ENCODE measurements at regions not wholly inside any gene's neighbourhood (a gene's known extent, or its start where the extent isn't known, plus 50 kb on each side); places are given as distances from the start of the nearest gene placed in this dataset.

DNA sequence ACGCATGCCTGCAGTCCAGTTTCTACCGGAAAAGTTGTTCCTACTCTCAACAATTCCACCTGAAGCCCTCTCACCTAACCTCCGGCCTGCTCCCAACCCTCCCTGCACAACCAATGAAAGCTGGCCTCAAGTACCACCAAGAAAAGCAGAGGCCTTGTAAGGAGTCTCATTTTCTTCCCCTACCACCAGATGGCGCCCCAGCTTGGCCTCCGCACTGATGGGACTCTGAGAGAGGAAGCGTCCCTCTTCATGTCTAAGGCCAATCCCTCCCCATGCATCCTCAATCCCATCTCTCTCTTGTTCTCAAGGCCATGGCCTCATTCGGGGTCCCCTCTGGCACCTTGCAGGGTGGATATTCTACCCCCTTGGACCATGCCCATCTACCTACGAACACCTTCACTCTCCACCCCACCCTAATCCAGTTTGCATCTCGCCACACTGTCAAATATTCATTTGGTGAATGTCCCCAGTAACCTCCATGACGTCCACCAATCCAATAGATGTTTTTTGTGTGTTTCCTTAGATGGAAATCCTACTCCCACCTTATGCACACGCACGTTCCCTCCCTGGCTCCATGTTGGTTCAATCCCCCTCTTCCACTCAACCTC lies 412.8 kb downstream of the ZNF536 start:
- peak; percentile 14 to 31 for DNase-seq (ENCODE audit: low read depth in 2 of 2)

- DNase-seq (ENCODE audit: low read depth in 2 of 2): no peak
Measured at GRCh38 chr19:30783936-30784335, 411.8 kb downstream of the ZNF536 start.

- DNase-seq (ENCODE audit: low read depth in 2 of 2): no peak
Measured at GRCh38 chr19:30783212-30783611, 411.0 kb downstream of the ZNF536 start.

DNA sequence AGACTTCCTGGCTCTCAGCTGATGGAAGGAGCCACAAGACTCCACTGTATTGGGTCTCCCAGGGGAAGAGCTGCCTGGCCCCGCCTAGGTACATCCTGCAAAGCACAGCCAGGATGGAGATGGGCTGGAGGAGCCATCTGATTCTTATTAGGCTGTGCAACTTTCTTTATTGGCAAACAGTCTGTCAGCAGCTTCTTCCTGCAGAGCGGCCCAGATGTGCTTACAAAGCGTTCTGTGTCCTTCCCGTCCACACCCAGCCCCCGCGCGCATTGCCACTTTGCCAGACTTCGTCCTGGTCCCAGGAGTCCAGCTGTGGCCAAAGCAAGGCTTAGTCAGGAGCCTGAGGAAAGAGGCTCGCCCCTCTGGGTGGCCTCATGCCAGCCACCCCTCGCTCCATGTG lies 409.3 kb downstream of the ZNF536 start:
- DNase-seq (ENCODE audit: low read depth in 2 of 2): no peak

- no peak for DNase-seq (ENCODE audit: low read depth in 2 of 2)
Measured at GRCh38 chr19:30781047-30781446, 408.9 kb downstream of the ZNF536 start.

DNA sequence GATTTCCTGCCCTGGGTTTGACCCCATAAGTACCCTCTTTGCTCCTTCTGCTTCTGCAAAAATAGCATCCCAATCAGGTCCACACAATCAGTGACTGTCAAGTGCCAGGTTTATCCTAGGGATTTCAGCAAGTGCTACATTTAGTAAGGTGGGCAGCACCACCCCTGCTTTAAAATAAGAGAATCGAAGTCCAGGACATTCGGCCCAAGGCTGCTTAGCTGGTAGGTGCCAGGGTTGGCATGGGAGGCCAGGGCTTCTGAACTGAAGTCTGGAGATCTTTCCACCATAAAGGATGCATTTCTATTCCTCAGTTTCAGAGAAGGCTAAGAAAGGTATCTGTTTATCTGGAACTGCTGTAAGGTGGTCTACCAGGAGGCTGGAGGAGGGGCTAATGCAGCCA lies 408.3 kb downstream of the ZNF536 start:
- DNase-seq (ENCODE audit: low read depth in 2 of 2): no peak

DNA sequence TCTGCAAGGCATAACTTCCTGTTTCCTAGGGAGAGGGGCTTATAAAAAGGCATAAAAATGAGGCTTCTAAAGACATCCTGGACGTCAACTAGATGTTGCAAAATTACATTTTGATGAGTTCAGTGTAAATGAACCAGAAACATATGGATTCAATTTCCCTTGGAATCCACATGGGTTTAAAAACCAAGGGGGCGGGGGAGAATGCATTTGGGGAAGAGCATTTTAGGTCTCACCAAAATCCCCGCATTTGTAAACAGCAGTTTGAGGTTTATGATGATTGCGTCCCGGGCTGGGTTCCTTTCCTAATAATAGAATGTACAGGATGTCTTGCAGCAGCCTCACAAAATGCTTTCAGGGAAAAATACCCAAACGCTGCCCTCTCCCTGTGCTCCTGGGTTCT lies 407.8 kb downstream of the ZNF536 start:
- no peak for DNase-seq (ENCODE audit: low read depth in 2 of 2)

DNA sequence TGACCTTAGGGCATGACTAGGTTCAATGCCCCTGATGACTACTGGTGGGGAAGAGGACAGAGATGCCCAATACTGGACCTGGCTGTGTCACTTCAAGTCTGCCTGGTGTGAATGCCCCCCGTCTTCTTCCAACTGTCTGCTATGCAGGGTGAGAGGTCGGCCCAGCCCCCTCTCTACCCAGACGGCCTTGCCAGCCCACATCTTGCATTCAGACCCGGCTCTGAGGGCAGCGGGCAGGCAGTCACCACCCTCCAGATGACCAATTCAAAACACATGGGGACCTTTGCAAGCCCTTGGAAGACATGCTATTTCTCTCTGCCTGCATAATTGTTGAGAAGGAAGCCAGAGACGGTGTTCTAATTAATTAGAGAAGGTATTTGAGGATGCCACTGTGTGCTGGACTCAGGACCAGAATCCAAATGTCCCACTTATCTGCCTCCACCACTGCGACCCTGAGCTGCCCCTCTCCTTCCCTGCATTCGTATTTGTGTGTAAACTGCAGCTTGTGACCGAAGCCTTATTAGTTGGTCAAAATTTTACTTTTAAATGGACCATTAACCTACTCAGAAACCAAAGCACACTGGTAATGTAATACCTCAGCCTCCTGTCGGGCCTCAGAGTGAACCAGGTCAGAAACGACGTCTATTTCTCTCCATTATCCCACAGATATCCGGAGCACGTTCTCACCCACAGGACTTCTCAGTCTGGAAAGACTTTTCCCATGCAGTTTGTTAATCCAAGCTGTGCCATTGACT lies 407.0 kb downstream of the ZNF536 start:
- no peak for DNase-seq (ENCODE audit: low read depth in 2 of 2)

DNA sequence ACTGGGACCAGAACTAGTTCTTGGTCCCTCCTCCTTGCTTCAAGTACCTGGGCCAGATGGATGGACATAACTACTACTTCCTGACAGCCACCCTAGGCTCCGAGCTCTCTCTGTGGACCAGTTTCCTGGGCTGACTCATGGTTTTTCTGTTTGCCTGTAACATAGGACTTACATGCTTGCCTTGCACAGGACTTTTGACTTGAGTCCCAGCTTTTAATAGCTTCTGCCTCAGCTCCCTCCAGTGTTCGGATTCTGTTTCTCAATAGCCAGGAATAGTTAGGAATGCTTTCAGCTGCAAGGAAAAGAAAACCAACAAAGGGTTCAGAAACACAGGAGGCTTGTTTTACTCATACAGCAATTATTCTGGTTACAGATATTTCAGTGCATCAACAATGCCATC lies 405.9 kb downstream of the ZNF536 start:
- DNase-seq (ENCODE audit: low read depth in 2 of 2): no peak

DNA sequence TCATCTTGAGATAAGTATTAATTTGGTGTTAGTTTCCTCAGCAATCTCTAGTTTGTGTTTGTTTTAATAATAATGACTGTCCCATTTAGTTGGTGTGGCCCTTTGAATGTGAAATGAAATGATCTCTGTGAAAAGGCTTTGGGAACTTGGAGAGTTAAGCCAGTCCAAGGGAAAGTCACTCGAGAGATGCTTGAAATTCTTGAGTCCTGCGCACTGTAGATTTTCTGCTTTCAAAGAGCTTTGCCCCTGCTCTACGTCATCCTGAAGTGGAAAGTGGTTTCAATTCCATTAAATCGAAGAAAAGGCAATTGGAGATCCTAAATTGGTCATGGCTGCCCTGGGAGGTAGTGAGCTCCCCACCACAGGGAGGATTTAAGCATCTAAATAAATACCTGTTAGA lies 403.8 kb downstream of the ZNF536 start:
- no peak for DNase-seq (ENCODE audit: low read depth in 2 of 2)

- no peak for DNase-seq (ENCODE audit: low read depth in 2 of 2)
Measured at GRCh38 chr19:30774252-30774766, 402.1 kb downstream of the ZNF536 start.

GRCh38 chr19:30762651-30763050 lies 390.5 kb downstream of the ZNF536 start:
- DNase-seq (ENCODE audit: low read depth in 2 of 2): no peak

GRCh38 chr19:30760014-30760413 lies 387.8 kb downstream of the ZNF536 start:
- no peak for DNase-seq (ENCODE audit: low read depth in 2 of 2)

GRCh38 chr19:30757837-30758617 lies 385.8 kb downstream of the ZNF536 start:
- no peak for DNase-seq (ENCODE audit: low read depth in 2 of 2)

DNA sequence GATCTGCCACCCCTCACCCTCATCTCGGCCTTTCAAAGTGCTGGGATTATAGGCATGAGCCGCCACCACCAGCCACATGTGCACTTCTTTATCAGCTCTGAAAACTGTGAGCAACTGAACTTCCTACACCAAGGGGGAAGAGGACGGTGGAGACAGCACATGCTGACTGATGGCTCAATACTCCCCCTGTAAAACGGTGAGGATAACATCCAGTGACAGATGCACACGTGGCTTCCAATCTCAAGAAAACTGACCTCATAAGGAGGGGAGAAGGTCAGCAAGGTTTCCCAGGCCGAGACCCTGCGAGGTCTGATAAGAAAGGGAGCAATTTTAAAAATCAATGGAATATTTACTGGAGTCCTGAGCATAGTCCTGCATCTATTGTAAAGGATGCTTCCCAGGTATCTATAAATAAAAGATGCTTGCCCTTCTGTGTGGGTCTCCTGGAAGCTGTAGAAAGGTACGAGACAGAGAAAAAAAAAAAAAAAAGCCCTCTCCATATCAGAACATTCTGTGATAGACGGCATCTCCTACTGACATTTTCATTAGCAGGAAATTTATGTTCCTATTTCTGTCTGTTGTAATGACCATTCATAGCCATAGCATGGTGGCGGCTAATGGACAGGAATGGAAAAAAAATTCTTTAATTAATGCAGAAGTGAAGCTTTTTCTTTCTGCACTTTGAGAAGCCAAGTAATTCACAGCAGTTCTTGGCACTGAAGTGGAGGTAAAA lies 385.1 kb downstream of the ZNF536 start:
- no peak for DNase-seq (ENCODE audit: low read depth in 2 of 2)

DNA sequence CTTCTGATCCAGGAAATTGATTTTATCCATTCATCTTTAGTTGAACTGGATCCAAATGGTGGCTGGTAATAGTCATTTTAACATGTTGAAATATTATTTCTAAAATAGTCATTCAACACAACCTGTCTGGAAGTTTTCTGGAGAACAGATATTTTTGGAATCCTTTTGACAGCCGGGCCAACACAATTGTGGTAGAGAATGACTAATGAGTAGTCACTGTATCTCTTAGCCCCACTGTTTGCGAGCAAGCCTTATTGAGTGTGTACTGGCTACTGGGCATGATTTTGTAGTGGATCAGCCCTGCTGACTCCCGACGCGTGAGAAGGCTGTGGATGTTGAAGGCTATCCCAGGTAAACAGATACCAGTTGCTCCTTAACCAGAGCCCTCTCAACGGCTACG lies 383.4 kb downstream of the ZNF536 start:
- no peak for DNase-seq (ENCODE audit: low read depth in 2 of 2)

- no peak for DNase-seq (ENCODE audit: low read depth in 2 of 2)
Measured at GRCh38 chr19:30754162-30754561, 382.0 kb downstream of the ZNF536 start.

GRCh38 chr19:30752876-30753275 lies 380.7 kb downstream of the ZNF536 start:
- no peak for DNase-seq (ENCODE audit: low read depth in 2 of 2)

DNA sequence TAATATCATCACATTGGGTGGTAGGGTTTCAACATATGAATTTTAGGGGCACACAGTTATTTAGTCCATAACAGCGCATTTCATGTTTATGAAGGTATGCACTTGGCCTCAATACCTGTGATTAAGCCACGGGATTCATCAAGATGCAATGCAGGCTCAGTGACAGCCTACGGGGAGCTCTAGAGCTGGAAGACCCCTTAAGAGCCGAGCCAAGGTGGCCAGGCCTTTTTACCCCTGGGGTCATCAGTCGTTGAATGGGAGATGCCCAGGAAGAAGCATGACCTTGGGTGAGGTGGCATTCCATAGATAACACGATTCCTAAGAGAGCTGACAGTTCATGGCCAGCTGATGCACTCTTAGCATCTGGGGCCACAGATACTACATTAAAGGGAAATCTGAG lies 380.0 kb downstream of the ZNF536 start:
- DNase-seq (ENCODE audit: low read depth in 2 of 2): no peak

GRCh38 chr19:30745476-30745985 lies 373.3 kb downstream of the ZNF536 start:
- no peak for DNase-seq (ENCODE audit: low read depth in 2 of 2)

DNA sequence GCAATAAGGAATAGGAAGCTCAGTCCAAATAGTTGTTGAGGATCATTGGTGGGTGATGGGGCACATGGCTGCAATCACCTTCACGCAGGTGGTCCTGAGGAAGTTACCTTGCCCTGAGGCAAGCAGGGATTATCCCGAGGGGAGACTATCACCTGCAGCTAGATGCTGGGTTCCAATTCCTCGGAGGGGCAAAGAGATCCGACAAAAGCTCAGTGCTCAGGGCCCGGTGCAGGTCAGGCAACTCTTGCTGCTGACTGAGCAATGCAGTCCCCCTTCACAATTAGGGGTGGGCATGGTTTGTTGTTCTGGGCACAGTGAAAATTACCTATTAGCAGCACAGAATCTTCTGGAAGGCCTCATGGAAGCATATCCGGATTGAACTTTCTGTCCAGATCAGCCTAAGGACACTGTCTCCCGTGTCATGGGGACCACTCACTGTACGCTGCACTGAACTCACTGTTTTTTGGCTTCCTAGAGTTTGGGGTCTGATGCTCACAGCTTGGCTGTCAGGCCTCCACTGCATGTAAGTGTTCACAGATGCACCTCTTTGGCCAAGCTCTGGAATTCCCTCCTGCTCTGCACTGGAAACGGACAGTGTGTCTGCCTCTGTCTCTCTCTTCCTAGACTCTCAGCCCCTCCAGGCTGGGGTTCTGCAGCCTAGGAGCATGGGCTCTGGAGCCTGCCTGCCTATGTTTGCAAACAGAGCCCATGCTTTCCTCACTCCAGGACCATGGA lies 372.7 kb downstream of the ZNF536 start:
- DNase-seq (ENCODE audit: low read depth in 2 of 2): no peak
